Posterior cingulate gyrus (tissue), 11 donors: ENCODE measurements at regions not wholly inside any gene's neighbourhood (a gene's known extent, or its start where the extent isn't known, plus 50 kb on each side); places are given as distances from the start of the nearest gene placed in this dataset.

Source experiments
- DNase-seq, 10 donors: peaks; one replicate each; pipeline versions ENCODE4 v3.0.0 to v3.0.0-alpha.2; 2020 to 2021; ENCODE audit warnings: mixed read lengths in 3 of 10
- intact Hi-C: fragments of 100-400 bp; cut with DNase I; formaldehyde crosslinking; loops from one replicate; pipeline ENCODE4 v1.15.1; 2023

GRCh38 chr3:159763011-159763601, 225.5 kb upstream of the IL12A start:
- intact Hi-C loops: loop anchor here (2.0 to 5.0 kb wide), 2 partner anchors 34 to 244 kb away; no protein-coding TSS in a partner anchor
- peak in 4 of 10 donors; percentile 40 to 89 (median 58) for DNase-seq

- peak; percentile 42 to 96 (median 63) for DNase-seq
- intact Hi-C loops: loop anchor here (2.0 to 5.0 kb wide), 2 partner anchors 33 to 243 kb away; no protein-coding TSS in a partner anchor
Observed at GRCh38 chr3:159763602-159764489, 224.8 kb upstream of the IL12A start.

GRCh38 chr3:159764490-159765029, 224.1 kb upstream of the IL12A start:
- DNase-seq: peak in 4 of 10 donors; percentile 31 to 90 (median 56)
- intact Hi-C loops: loop anchor here (5.0 kb wide), 1 partner anchor 243 kb away; no protein-coding TSS in a partner anchor

GRCh38 chr3:159765030-159765859, 223.4 kb upstream of the IL12A start:
- intact Hi-C loops: no loop called here
- peak; percentile 36 to 94 (median 60) for DNase-seq

GRCh38 chr3:159765860-159766294, 222.8 kb upstream of the IL12A start:
- DNase-seq: no peak
- intact Hi-C loops: loop anchor here (2.0 kb wide), 1 partner anchor 39 kb away; no protein-coding TSS in a partner anchor

- intact Hi-C loops: loop anchor here (2.0 kb wide), 1 partner anchor 38 kb away; no protein-coding TSS in a partner anchor
- DNase-seq: peak in 3 of 10 donors; percentile 24 to 61 (median 40)
Observed at GRCh38 chr3:159766563-159767185, 222.0 kb upstream of the IL12A start.

GRCh38 chr3:159770998-159771397, 217.6 kb upstream of the IL12A start:
- intact Hi-C loops: no loop called here
- no peak for DNase-seq

GRCh38 chr3:159771865-159772611, 216.6 kb upstream of the IL12A start:
- DNase-seq: peak in 1 of 10 donors; percentile 57
- intact Hi-C loops: no loop called here

- intact Hi-C loops: no loop called here
- no peak for DNase-seq
Observed at GRCh38 chr3:159773706-159774105, 214.9 kb upstream of the IL12A start.

- intact Hi-C loops: no loop called here
- DNase-seq: peak; percentile 53 to 97 (median 80)
Observed at GRCh38 chr3:159775372-159775961, 213.2 kb upstream of the IL12A start.

GRCh38 chr3:159776779-159777178, 211.9 kb upstream of the IL12A start:
- peak in 2 of 10 donors; percentile 34 to 84 for DNase-seq
- intact Hi-C loops: no loop called here

- DNase-seq: no peak
- intact Hi-C loops: no loop called here
Observed at GRCh38 chr3:159779883-159780282, 208.8 kb upstream of the IL12A start.

- no peak for DNase-seq
- intact Hi-C loops: no loop called here
Observed at GRCh38 chr3:159781867-159782266, 206.8 kb upstream of the IL12A start.

GRCh38 chr3:159782724-159783421, 205.8 kb upstream of the IL12A start:
- no peak for DNase-seq
- intact Hi-C loops: no loop called here

- intact Hi-C loops: no loop called here
- DNase-seq: no peak
Observed at GRCh38 chr3:159783780-159784742, 204.6 kb upstream of the IL12A start.

GRCh38 chr3:159785273-159785708, 203.3 kb upstream of the IL12A start:
- no peak for DNase-seq

More at GRCh38 chr3:159785273-159785708, 203.3 kb upstream of the IL12A start:
- intact Hi-C loops: no loop called here
